ENCODE measurements at regions not wholly inside any gene's neighbourhood (a gene's known extent, or its start where the extent isn't known, plus 50 kb on each side); places are given as distances from the start of the nearest gene placed in this dataset.

DNA sequence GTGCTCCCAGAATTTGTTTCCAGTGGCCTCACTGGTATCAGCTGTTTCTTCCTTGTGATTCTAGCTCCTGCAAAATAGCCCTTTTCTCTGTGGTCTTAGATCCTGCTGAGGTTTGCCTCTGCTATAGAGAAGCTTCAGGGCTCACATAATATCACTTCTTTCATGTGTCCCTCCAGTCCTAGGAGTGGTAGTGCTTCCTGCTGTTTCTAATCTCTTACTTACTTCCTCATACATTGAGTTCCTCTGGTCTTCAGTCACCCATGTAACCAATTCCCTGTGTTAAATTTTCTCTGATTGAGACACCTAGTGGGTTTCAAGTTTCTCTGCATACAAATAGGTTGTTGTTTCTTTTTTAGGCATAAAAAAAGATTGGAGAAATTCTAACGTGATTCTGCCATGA is 1567.9 kb downstream of the ARAP2 start:
- TF ChIP-seq, protein P1, sequence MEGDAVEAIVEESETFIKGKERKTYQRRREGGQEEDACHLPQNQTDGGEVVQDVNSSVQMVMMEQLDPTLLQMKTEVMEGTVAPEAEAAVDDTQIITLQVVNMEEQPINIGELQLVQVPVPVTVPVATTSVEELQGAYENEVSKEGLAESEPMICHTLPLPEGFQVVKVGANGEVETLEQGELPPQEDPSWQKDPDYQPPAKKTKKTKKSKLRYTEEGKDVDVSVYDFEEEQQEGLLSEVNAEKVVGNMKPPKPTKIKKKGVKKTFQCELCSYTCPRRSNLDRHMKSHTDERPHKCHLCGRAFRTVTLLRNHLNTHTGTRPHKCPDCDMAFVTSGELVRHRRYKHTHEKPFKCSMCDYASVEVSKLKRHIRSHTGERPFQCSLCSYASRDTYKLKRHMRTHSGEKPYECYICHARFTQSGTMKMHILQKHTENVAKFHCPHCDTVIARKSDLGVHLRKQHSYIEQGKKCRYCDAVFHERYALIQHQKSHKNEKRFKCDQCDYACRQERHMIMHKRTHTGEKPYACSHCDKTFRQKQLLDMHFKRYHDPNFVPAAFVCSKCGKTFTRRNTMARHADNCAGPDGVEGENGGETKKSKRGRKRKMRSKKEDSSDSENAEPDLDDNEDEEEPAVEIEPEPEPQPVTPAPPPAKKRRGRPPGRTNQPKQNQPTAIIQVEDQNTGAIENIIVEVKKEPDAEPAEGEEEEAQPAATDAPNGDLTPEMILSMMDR (IDR thresholded peaks at IDR 0.05), result no peak
- no peak for TF ChIP-seq POLR2A (IDR thresholded peaks at IDR 0.05)
